ENCODE measurements at regions not wholly inside any gene's neighbourhood (a gene's known extent, or its start where the extent isn't known, plus 50 kb on each side); places are given as distances from the start of the nearest gene placed in this dataset.

- ChIA-PET POLR2A (interaction anchor here (0.6 to 1.4 kb wide), 2 partner anchors 409 to 1836 kb away, joined by 3 to 4 read pairs; partner anchors contain the start of gene TNRC6C), CTCF (interaction anchor here (1.6 kb wide), 1 partner anchor 47 kb away, joined by 4 read pairs; no protein-coding TSS in a partner anchor)
- Mint-ChIP-seq H3K27me3 (ENCODE audit: low read depth) (peaks cover 11% of the 10 kb centered on the region), H3K27ac (no peak overlapping the region), H3K4me3 (no peak overlapping the region), H3K9me3 (peaks cover 7% of the 10 kb centered on the region), H3K4me1 (peaks cover 28% of the 10 kb centered on the region), H3K36me3 (peaks cover 4% of the 10 kb centered on the region)
- TF ChIP-seq AR (CRISPR knock-in tag; IDR thresholded peaks at IDR 0.05) (no peak), CREB1 (CRISPR knock-in tag; IDR thresholded peaks at IDR 0.05) (no peak), ZNF532 (CRISPR knock-in tag; IDR thresholded peaks at IDR 0.05; ENCODE audit: borderline replicate concordance) (no peak), ZNF512 (CRISPR knock-in tag; IDR thresholded peaks at IDR 0.05; ENCODE audit: borderline replicate concordance) (no peak), ELF4 (CRISPR knock-in tag; IDR thresholded peaks at IDR 0.05; ENCODE audit: low read depth) (no peak), NR1H2 (CRISPR knock-in tag; IDR thresholded peaks at IDR 0.05) (no peak), ETV6 (CRISPR knock-in tag; IDR thresholded peaks at IDR 0.05) (no peak), NR2C2 (CRISPR knock-in tag; IDR thresholded peaks at IDR 0.05) (no peak)
- no peak for ATAC-seq
- DNase-seq (ENCODE audit: low spot score), result no peak
Observed at GRCh38 chr17:77548967-77549366, 408.2 kb downstream of the SEC14L1 start.

GRCh38 chr17:77549726-77550366, 408.7 kb upstream of the TNRC6C start:
- peaks cover 4% of the 10 kb centered on the region for H3K36me3 Mint-ChIP-seq
- no peak overlapping the region for H3K27ac Mint-ChIP-seq
- peaks cover 8% of the 10 kb centered on the region for H3K27me3 Mint-ChIP-seq (ENCODE audit: low read depth)
- no peak overlapping the region for H3K4me3 Mint-ChIP-seq
- POLR2A ChIA-PET, result no interaction called here
- peaks cover 7% of the 10 kb centered on the region for H3K9me3 Mint-ChIP-seq
- CTCF ChIA-PET, result no interaction called here
- TF ChIP-seq IRF2 (CRISPR knock-in tag; IDR thresholded peaks at IDR 0.05; ENCODE audit: borderline replicate concordance, low read depth) (no peak), EMX1 (CRISPR knock-in tag; IDR thresholded peaks at IDR 0.05) (no peak), FOXP4 (CRISPR knock-in tag; IDR thresholded peaks at IDR 0.05) (no peak)
- no peak for DNase-seq (ENCODE audit: low spot score)
- H3K4me1 Mint-ChIP-seq, result peaks cover 24% of the 10 kb centered on the region
- no peak for ATAC-seq

All from WTC11 (cell line).